Calu3 (cell line): ENCODE measurements at regions not wholly inside any gene's neighbourhood (a gene's known extent, or its start where the extent isn't known, plus 50 kb on each side); places are given as distances from the start of the nearest gene placed in this dataset.

Experiments
- BruUV-seq: library from RNA; stranded (reverse); fragments of 400-500 nt; replicated peaks from 2 replicates; lab custom pipeline; 2021; lab: Mats Ljungman, UMichigan
- CTCF ChIA-PET: fragments of 300-600 bp; sonication (Branson Sonifier 250); formaldehyde crosslinking; loops from one replicate; lab custom pipeline; 2022; ENCODE audit warnings: antibody characterized with exemption; lab: Charles Lee
- DNase-seq: peaks from one replicate; pipeline ENCODE4 v3.0.0; 2022
- H3K27ac Mint-ChIP-seq: one replicate; pipeline ENCODE4 v1.8.0; 2022; ENCODE audit warnings: mixed read lengths; ENCODE audit not compliant: unreplicated experiment
- H3K27me3 Mint-ChIP-seq: one replicate; pipeline ENCODE4 v1.8.0; 2022; ENCODE audit warnings: mixed read lengths; ENCODE audit not compliant: unreplicated experiment
- H3K36me3 Mint-ChIP-seq: one replicate; pipeline ENCODE4 v1.8.0; 2022; ENCODE audit warnings: mild to moderate bottlenecking, moderate library complexity, mixed read lengths; ENCODE audit not compliant: insufficient read depth, unreplicated experiment
- H3K4me1 Mint-ChIP-seq: one replicate; pipeline ENCODE4 v1.8.0; 2022; ENCODE audit warnings: mild to moderate bottlenecking, low read depth, mixed read lengths; ENCODE audit not compliant: unreplicated experiment
- H3K4me3 Mint-ChIP-seq: one replicate; pipeline ENCODE4 v1.8.0; 2022; ENCODE audit warnings: mild to moderate bottlenecking, low read depth, moderate library complexity, mixed read lengths; ENCODE audit not compliant: unreplicated experiment
- H3K9me3 Mint-ChIP-seq: one replicate; pipeline ENCODE4 v1.8.0; 2022; ENCODE audit warnings: low read depth, mixed read lengths; ENCODE audit not compliant: unreplicated experiment
- CTCF ChIP-seq: fragments of 200-600 bp; IDR thresholded peaks from one replicate; pipeline ENCODE4 v1.8.0; 2022; ENCODE audit warnings: antibody characterized with exemption; ENCODE audit not compliant: unreplicated experiment
- intact Hi-C: fragments of 100-400 bp; cut with micrococcal nuclease; formaldehyde crosslinking; loops from one replicate; pipeline ENCODE4 v1.10.0; 2022; ENCODE audit not compliant: unreplicated experiment

- DNase-seq: no peak
- intact Hi-C loops: no loop called here
- Mint-ChIP-seq H3K27ac (peak overlapping the region; percentile 74), H3K27me3 (no peaks in the 10 kb centered on the region), H3K9me3 (no peaks in the 10 kb centered on the region), H3K4me1 (peaks cover 8% of the 10 kb centered on the region), H3K36me3 (peaks cover 15% of the 10 kb centered on the region), H3K4me3 (no peak overlapping the region)
- CTCF ChIA-PET: no interaction called here
- no TSS peak for BruUV-seq
- no peak for TF ChIP-seq CTCF
Measured at GRCh38 chr1:77632216-77632615, 50.2 kb downstream of the ZZZ3 start.

- no TSS peak for BruUV-seq
- Mint-ChIP-seq H3K36me3 (peaks cover 15% of the 10 kb centered on the region), H3K4me1 (peaks cover 8% of the 10 kb centered on the region), H3K27ac (no peak overlapping the region), H3K9me3 (no peaks in the 10 kb centered on the region), H3K4me3 (no peak overlapping the region), H3K27me3 (no peaks in the 10 kb centered on the region)
- CTCF ChIA-PET: no interaction called here
- intact Hi-C loops: no loop called here
- no peak for DNase-seq
- TF ChIP-seq CTCF: no peak
Measured at GRCh38 chr1:77631751-77632150, 50.7 kb downstream of the ZZZ3 start.

- no peak for DNase-seq
- intact Hi-C loops: no loop called here
- H3K4me1 Mint-ChIP-seq: peaks cover 8% of the 10 kb centered on the region
- CTCF ChIA-PET: no interaction called here
- H3K27ac Mint-ChIP-seq: no peak overlapping the region
- H3K27me3 Mint-ChIP-seq: no peaks in the 10 kb centered on the region
- no TSS peak for BruUV-seq
- H3K9me3 Mint-ChIP-seq: no peaks in the 10 kb centered on the region
- peaks cover 18% of the 10 kb centered on the region for H3K36me3 Mint-ChIP-seq
- no peak overlapping the region for H3K4me3 Mint-ChIP-seq
- no peak for TF ChIP-seq CTCF
Measured at GRCh38 chr1:77631302-77631701, 51.2 kb downstream of the ZZZ3 start.

- no peak overlapping the region for H3K4me3 Mint-ChIP-seq
- intact Hi-C loops: no loop called here
- H3K27me3 Mint-ChIP-seq: no peaks in the 10 kb centered on the region
- H3K36me3 Mint-ChIP-seq: peaks cover 39% of the 10 kb centered on the region
- H3K27ac Mint-ChIP-seq: no peak overlapping the region
- DNase-seq: no peak
- no TSS peak for BruUV-seq
- CTCF ChIA-PET: no interaction called here
- peaks cover 8% of the 10 kb centered on the region for H3K4me1 Mint-ChIP-seq
- TF ChIP-seq CTCF: no peak
- no peaks in the 10 kb centered on the region for H3K9me3 Mint-ChIP-seq
Measured at GRCh38 chr1:77627978-77628570, 54.4 kb downstream of the ZZZ3 start.
